IMR-90 (cell line): ENCODE measurements at regions not wholly inside any gene's neighbourhood (a gene's known extent, or its start where the extent isn't known, plus 50 kb on each side); places are given as distances from the start of the nearest gene placed in this dataset.

ENCODE experiments used
- ATAC-seq: fragments of 200-7000 bp; cut with Tn5 transposase; 2 replicates; pipeline ENCODE4 v1.9.1; 2020; ENCODE audit warnings: low read depth, mild to moderate bottlenecking, moderate library complexity
- BruUV-seq: library from RNA; stranded (reverse); fragments of 400-500 nt; replicated peaks from 2 replicates; lab custom pipeline; 2021; lab: Mats Ljungman, UMichigan
- CTCF ChIA-PET: fragments of 300-600 bp; formaldehyde crosslinking; extraction: SDS; loops from one replicate; lab custom pipeline; 2021; ENCODE audit warnings: antibody characterized with exemption; lab: Yijun Ruan, JAX
- POLR2A ChIA-PET: fragments of 300-600 bp; sonication (Branson Sonifier 250); formaldehyde crosslinking; loops from one replicate; lab custom pipeline; 2022; ENCODE audit warnings: antibody characterized with exemption; ENCODE audit not compliant: unreplicated experiment; lab: Charles Lee
- DNase-seq: peaks from one replicate; pipeline ENCODE4 v3.0.0; 2013
- H2AFZ ChIP-seq: replicated peaks from 2 replicates; pipeline ENCODE3; 2013; ENCODE audit warnings: low read length, mild to moderate bottlenecking; ENCODE audit not compliant: poor library complexity
- H2AK5ac ChIP-seq: 2 replicates; pipeline ENCODE4 v1.6.1; 2013; ENCODE audit warnings: low read depth, low read length, inconsistent platforms
- H2AK9ac ChIP-seq: replicated peaks from 2 replicates; pipeline ENCODE3; 2013; ENCODE audit warnings: mild to moderate bottlenecking, low read depth, low read length, moderate library complexity; ENCODE audit not compliant: poor library complexity
- H2BK120ac ChIP-seq: 2 replicates; pipeline ENCODE4 v1.6.1; 2013; ENCODE audit warnings: low read depth, low read length, inconsistent platforms
- H2BK15ac ChIP-seq: 3 replicates; pipeline ENCODE4 v1.6.1; 2013; ENCODE audit warnings: low read depth, low read length, inconsistent platforms
- H2BK20ac ChIP-seq: 2 replicates; pipeline ENCODE4 v1.6.1; 2013; ENCODE audit warnings: low read depth, mild to moderate bottlenecking, inconsistent platforms, low read length, moderate library complexity
- H2BK5ac ChIP-seq: 2 replicates; pipeline ENCODE4 v1.6.1; 2013; ENCODE audit warnings: mild to moderate bottlenecking, low read depth, low read length, inconsistent platforms; ENCODE audit not compliant: poor library complexity, severe bottlenecking
- H3K14ac ChIP-seq: replicated peaks from 2 replicates; pipeline ENCODE4 v1.6.1; 2013; ENCODE audit warnings: low read depth, low read length, inconsistent platforms
- H3K18ac ChIP-seq: 2 replicates; pipeline ENCODE4 v1.6.1; 2013; ENCODE audit warnings: low read depth, low read length, control low read depth
- H3K23ac ChIP-seq: 2 replicates; pipeline ENCODE4 v1.6.1; 2013; ENCODE audit warnings: low read depth, low read length, inconsistent platforms
- H3K27ac ChIP-seq: 2 replicates; pipeline ENCODE4 v1.5.1; 2013; ENCODE audit warnings: mild to moderate bottlenecking, control low read depth, low read length; ENCODE audit not compliant: insufficient read depth
- H3K27me3 ChIP-seq: 2 replicates; pipeline ENCODE4 v1.6.1; 2013; ENCODE audit warnings: low read length; ENCODE audit not compliant: control insufficient read depth, insufficient read depth
- H3K36me3 ChIP-seq: 2 replicates; pipeline ENCODE4 v1.6.1; 2013; ENCODE audit warnings: low read length, mixed read lengths; ENCODE audit not compliant: control insufficient read depth, insufficient read depth
- H3K4ac ChIP-seq: 2 replicates; pipeline ENCODE4 v1.6.1; 2013; ENCODE audit warnings: low read depth, low read length, inconsistent platforms
- H3K4me1 ChIP-seq: 2 replicates; pipeline ENCODE4 v1.6.1; 2013; ENCODE audit warnings: low read length, mixed read lengths; ENCODE audit not compliant: control insufficient read depth, insufficient read depth
- H3K4me2 ChIP-seq: 2 replicates; pipeline ENCODE4 v1.6.1; 2013; ENCODE audit warnings: low read depth, mild to moderate bottlenecking, control low read depth, low read length, moderate library complexity
- H3K4me3 ChIP-seq: 2 replicates; pipeline ENCODE4 v1.5.1; 2013; ENCODE audit warnings: low read depth, mild to moderate bottlenecking, control low read depth, low read length, moderate library complexity; ENCODE audit not compliant: insufficient read depth
- H3K56ac ChIP-seq: 2 replicates; pipeline ENCODE4 v1.6.1; 2013; ENCODE audit warnings: low read length, inconsistent platforms; ENCODE audit not compliant: insufficient read depth; ENCODE audit errors: extremely low read depth
- H3K79me1 ChIP-seq, 2 experiments: 2 replicates each; pipeline ENCODE4 v1.6.1; 2013; ENCODE audit warnings: low read length in 2 of 2, inconsistent platforms in 1 of 2, low read depth in 1 of 2
- H3K9ac ChIP-seq: 2 replicates; pipeline ENCODE4 v1.6.1; 2013; ENCODE audit warnings: low read depth, low read length, control low read depth
- H3K9me1 ChIP-seq: 2 replicates; pipeline ENCODE4 v1.6.1; 2013; ENCODE audit warnings: low read length, inconsistent platforms; ENCODE audit not compliant: insufficient read depth
- H3K9me3 ChIP-seq: 2 replicates; pipeline ENCODE4 v1.6.1; 2013; ENCODE audit warnings: low read length; ENCODE audit not compliant: control insufficient read depth, insufficient read depth
- H4K20me1 ChIP-seq: 2 replicates; pipeline ENCODE4 v1.6.1; 2013; ENCODE audit warnings: low read length, inconsistent platforms; ENCODE audit not compliant: insufficient read depth
- H4K5ac ChIP-seq: 2 replicates; pipeline ENCODE4 v1.6.1; 2013; ENCODE audit warnings: mild to moderate bottlenecking, low read depth, low read length, control low read depth
- H4K8ac ChIP-seq, 2 experiments: 2 replicates each; pipeline ENCODE4 v1.6.1; 2013; ENCODE audit warnings: low read depth in 2 of 2, low read length in 2 of 2, control low read depth in 1 of 2, inconsistent platforms in 1 of 2
- H4K91ac ChIP-seq: 2 replicates; pipeline ENCODE4 v1.6.1; 2013; ENCODE audit warnings: low read depth, low read length, inconsistent platforms; ENCODE audit not compliant: insufficient read depth
- CHD1 ChIP-seq: IDR thresholded peaks from 2 replicates; pipeline ENCODE4 v1.6.1; 2012; ENCODE audit warnings: low read depth, low read length, improper control_type of control experiment
- MAFK ChIP-seq: IDR thresholded peaks from 2 replicates; pipeline ENCODE4 v1.6.1; 2012; ENCODE audit warnings: low read depth, low read length, improper control_type of control experiment
- MAZ ChIP-seq: IDR thresholded peaks from 2 replicates; pipeline ENCODE4 v1.6.1; 2012; ENCODE audit warnings: low read depth, mild to moderate bottlenecking, low read length, improper control_type of control experiment, moderate library complexity, borderline replicate concordance
- NFE2L2 ChIP-seq: fragments of 150-350 bp; IDR thresholded peaks from 2 replicates; pipeline ENCODE4 v1.6.1; 2016; ENCODE audit warnings: low read depth, mild to moderate bottlenecking, low read length
- POLR2A ChIP-seq: IDR thresholded peaks from 2 replicates; pipeline ENCODE4 v1.6.1; 2012; ENCODE audit warnings: mild to moderate bottlenecking, low read depth, low read length
- RCOR1 ChIP-seq: IDR thresholded peaks from 2 replicates; pipeline ENCODE4 v1.6.1; 2012; ENCODE audit warnings: mild to moderate bottlenecking, low read length, improper control_type of control experiment; ENCODE audit not compliant: insufficient replicate concordance
- SMC3 ChIP-seq: fragments of 150-350 bp; IDR thresholded peaks from 2 replicates; pipeline ENCODE4 v1.6.1; 2016; ENCODE audit warnings: low read depth, mild to moderate bottlenecking, antibody characterized with exemption, low read length, moderate library complexity
- USF2 ChIP-seq: fragments of 150-350 bp; IDR thresholded peaks from 2 replicates; pipeline ENCODE4 v1.6.1; 2017; ENCODE audit warnings: mild to moderate bottlenecking, antibody characterized with exemption, low read length, low read depth
- WGBS, 2 experiments: methylation state at CpG; one replicate each; pipeline versions ENCODE4 v1.1.5 to v1.1.7; 2013; ENCODE audit warnings: missing lambda C conversion rate in 2 of 2; ENCODE audit not compliant: insufficient read length in 1 of 2; ENCODE audit errors: extremely low coverage in 2 of 2; 5-methylcytosine and 5-hydroxymethylcytosine counted together
- dilution Hi-C: fragments of 300-500 bp; cut with HindIII; formaldehyde crosslinking; loops from one replicate; pipeline ENCODE4 v1.14.3; 2018; ENCODE audit warnings: low sequenced_read_pairs; ENCODE audit not compliant: unreplicated experiment
- in situ Hi-C: fragments of 300-500 bp; cut with MboI; formaldehyde crosslinking; loops from 3 replicates; pipeline ENCODE4 v1.14.3; 2019; ENCODE audit warnings: low sequenced_read_pairs, inconsistent platforms, mixed read lengths
- intact Hi-C: fragments of 100-400 bp; cut with micrococcal nuclease; formaldehyde crosslinking; loops from 2 replicates; pipeline ENCODE4 v1.10.0; 2022
- TF ChIP-seq, protein P1 (sequence below): fragments of 150-350 bp; IDR thresholded peaks from 2 replicates; pipeline ENCODE4 v1.6.1; 2016; ENCODE audit warnings: low read depth, mild to moderate bottlenecking, low read length, moderate library complexity, borderline replicate concordance

GRCh38 chrX:80513625-80514024 is 93.4 kb downstream of the TENT5D start:
- no peak overlapping the region for H3K14ac ChIP-seq
- no peak overlapping the region for H2BK15ac ChIP-seq
- H2BK5ac ChIP-seq, result no peak overlapping the region
- dilution Hi-C loops (no loop called here), intact Hi-C loops (no loop called here), in situ Hi-C loops (no loop called here)
- H3K27me3 ChIP-seq, result no peaks in the 10 kb centered on the region
- H4K91ac ChIP-seq, result no peak overlapping the region
- H4K20me1 ChIP-seq, result no peaks in the 10 kb centered on the region
- H3K4me1 ChIP-seq, result no peaks in the 10 kb centered on the region
- H2AK9ac ChIP-seq, result no peak overlapping the region
- H3K4me2 ChIP-seq, result no peak overlapping the region
- no peak for ATAC-seq
- H2BK20ac ChIP-seq, result no peak overlapping the region
- no peak overlapping the region for H2AFZ ChIP-seq
- H2AK5ac ChIP-seq, result no peak overlapping the region
- no peaks in the 10 kb centered on the region for H3K9me3 ChIP-seq
- BruUV-seq, result no TSS peak
- no peak overlapping the region for H3K56ac ChIP-seq
- no peaks in the 10 kb centered on the region for H3K79me1 ChIP-seq
- TF ChIP-seq NFE2L2, result no peak
- TF ChIP-seq USF2, result no peak
- TF ChIP-seq CHD1, result no peak
- TF ChIP-seq MAZ, result no peak
- TF ChIP-seq POLR2A, result no peak
- TF ChIP-seq RCOR1, result no peak
- TF ChIP-seq, protein P1, sequence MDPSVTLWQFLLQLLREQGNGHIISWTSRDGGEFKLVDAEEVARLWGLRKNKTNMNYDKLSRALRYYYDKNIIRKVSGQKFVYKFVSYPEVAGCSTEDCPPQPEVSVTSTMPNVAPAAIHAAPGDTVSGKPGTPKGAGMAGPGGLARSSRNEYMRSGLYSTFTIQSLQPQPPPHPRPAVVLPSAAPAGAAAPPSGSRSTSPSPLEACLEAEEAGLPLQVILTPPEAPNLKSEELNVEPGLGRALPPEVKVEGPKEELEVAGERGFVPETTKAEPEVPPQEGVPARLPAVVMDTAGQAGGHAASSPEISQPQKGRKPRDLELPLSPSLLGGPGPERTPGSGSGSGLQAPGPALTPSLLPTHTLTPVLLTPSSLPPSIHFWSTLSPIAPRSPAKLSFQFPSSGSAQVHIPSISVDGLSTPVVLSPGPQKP, result no peak
- TF ChIP-seq SMC3, result no peak
- TF ChIP-seq MAFK, result no peak
- POLR2A ChIA-PET, result no interaction called here
- CTCF ChIA-PET, result no interaction called here
- H2BK120ac ChIP-seq, result no peak overlapping the region
- H3K23ac ChIP-seq, result no peak overlapping the region
- H3K4ac ChIP-seq, result no peak overlapping the region
- H4K5ac ChIP-seq, result no peak overlapping the region
- no peaks in the 10 kb centered on the region for H3K9me1 ChIP-seq
- no CpG with 5 or more reads among the region's 2 CpGs for WGBS, 2 experiments
- no peak overlapping the region for H3K9ac ChIP-seq
- no peak for DNase-seq
- no peaks in the 10 kb centered on the region for H3K36me3 ChIP-seq
- no peak overlapping the region for H3K18ac ChIP-seq
- no peak overlapping the region for H3K4me3 ChIP-seq
- no peak overlapping the region for H3K27ac ChIP-seq
- H4K8ac ChIP-seq, result no peak overlapping the region
